ENCODE measurements at regions not wholly inside any gene's neighbourhood (a gene's known extent, or its start where the extent isn't known, plus 50 kb on each side); places are given as distances from the start of the nearest gene placed in this dataset.

DNA sequence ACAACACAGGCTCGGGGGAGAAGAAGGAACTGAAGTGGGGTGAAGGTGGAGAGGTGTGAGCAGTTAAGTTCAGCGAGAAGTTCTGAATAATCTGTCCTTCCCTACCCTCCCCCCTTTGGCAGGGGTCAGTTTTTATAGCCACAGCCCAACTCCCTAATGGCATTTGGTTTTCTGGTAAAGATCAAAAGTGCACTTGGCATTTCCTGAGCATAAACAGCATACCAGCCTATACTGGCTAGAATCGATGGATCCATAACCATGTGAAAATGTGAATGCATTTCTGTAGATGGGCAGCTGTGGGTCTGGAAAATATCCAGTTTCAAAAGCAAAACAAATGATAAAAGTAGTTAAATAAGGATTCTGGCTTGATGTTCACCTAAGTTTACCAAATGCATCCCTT, 410.9 kb downstream of the PLK2 start:
- Histone ChIP-seq H3K9ac (ENCODE audit: low read length) (no peak overlapping the region), H3K27me3 (ENCODE audit: control insufficient read depth, insufficient read depth, low read length) (no peaks in the 10 kb centered on the region), H3K27ac (ENCODE audit: low read depth, low read length) (no peak overlapping the region), H3K36me3 (ENCODE audit: control insufficient read depth, insufficient read depth, low read length) (no peaks in the 10 kb centered on the region), H3K9me3 (ENCODE audit: control insufficient read depth, insufficient read depth, low read depth, low read length) (no peaks in the 10 kb centered on the region), H3K4me1 (ENCODE audit: control insufficient read depth, insufficient read depth, low read length) (no peaks in the 10 kb centered on the region), H3K4me3 (ENCODE audit: low read depth, low read length) (no peak overlapping the region)

DNA sequence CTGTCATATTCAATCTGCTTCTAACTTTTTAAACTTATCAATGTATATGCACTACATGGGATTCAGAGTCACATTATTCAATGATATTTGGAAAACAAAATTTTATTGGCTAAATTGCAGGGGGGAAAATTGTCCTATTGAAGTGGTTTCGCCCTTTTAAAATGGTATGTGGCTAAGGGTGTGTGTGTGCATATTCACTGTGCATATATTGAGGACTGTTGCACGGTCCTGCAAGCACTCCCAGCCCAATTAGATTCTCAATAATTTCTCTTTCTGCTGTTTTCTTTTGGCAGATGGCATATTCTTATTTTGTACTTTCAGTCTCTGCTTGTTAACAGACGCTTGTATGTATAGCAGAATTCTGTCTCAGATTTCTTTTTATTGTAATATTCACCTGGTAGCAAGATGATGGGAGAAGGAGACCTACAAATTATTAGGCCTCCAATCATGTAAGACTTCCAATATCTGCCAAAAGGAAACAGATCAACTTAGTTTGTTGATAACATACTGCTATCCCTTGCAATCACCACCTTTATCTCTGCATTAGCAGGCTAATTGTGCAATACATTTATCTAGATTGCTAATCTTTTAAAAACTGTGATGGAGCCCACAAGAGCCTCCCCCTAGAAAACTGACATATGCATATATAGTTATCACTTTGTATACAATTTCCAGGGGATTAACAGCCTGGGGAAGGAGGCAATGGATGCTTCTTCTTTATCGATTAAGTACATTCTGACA, 411.5 kb downstream of the PLK2 start:
- Histone ChIP-seq H3K4me1 (ENCODE audit: control insufficient read depth, insufficient read depth, low read length) (no peaks in the 10 kb centered on the region; the same call in 1 of the 2 replicates), H3K27ac (ENCODE audit: low read depth, low read length) (no peak overlapping the region), H3K4me3 (ENCODE audit: low read depth, low read length) (no peak overlapping the region), H3K36me3 (ENCODE audit: control insufficient read depth, insufficient read depth, low read length) (no peaks in the 10 kb centered on the region), H3K9ac (ENCODE audit: low read length) (no peak overlapping the region), H3K9me3 (ENCODE audit: control insufficient read depth, insufficient read depth, low read depth, low read length) (no peaks in the 10 kb centered on the region), H3K27me3 (ENCODE audit: control insufficient read depth, insufficient read depth, low read length) (no peaks in the 10 kb centered on the region)

DNA sequence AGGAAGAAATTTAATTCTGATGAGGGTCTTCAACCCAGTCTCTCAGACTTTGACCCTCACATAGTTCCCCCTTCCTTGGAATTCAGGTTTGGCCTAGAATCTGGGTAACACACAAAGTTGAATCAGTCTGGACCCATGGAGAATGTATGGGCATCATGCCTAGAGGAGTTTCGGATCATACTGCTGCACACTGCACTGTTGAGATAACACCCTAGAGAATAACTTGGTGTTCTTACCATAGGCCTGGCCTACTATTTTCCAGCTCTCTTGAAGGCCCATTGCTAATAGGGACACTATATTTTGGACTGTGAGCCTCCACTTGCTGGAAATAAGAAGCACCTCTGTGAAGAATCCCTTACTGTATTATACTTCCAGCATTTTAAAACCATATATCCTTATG, 413.5 kb downstream of the PLK2 start:
- no peaks in the 10 kb centered on the region for H3K9me3 ChIP-seq (ENCODE audit: control insufficient read depth, insufficient read depth, low read depth, low read length)
- no peaks in the 10 kb centered on the region for H3K36me3 ChIP-seq (ENCODE audit: control insufficient read depth, insufficient read depth, low read length)
- no peaks in the 10 kb centered on the region; the same call in 1 of the 2 replicates for H3K4me1 ChIP-seq (ENCODE audit: control insufficient read depth, insufficient read depth, low read length)
- H3K27me3 ChIP-seq (ENCODE audit: control insufficient read depth, insufficient read depth, low read length) = no peaks in the 10 kb centered on the region
- no peak overlapping the region for H3K9ac ChIP-seq (ENCODE audit: low read length)
- no peak overlapping the region for H3K4me3 ChIP-seq (ENCODE audit: low read depth, low read length)
- H3K27ac ChIP-seq (ENCODE audit: low read depth, low read length) = no peak overlapping the region

DNA sequence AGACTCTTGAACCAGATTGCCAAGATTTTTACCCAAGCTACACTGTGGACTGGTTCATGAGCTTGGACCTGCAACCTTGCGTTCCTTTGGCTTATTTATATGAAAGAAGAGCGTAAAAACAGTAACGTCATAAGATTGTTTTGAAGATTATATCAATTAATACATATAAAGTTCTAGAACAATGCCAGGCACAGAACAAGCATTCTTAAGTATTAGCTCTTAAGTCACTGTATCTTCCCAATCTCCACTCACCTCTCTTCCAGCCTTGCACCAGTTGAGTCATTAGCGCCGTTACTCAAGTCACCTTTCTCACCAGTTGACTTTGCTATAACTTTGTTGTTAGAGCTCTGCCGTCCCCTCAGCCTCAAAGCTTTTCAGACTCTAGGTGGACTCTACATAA, 415.7 kb downstream of the PLK2 start:
- Histone ChIP-seq H3K9ac (ENCODE audit: low read length) (no peak overlapping the region), H3K4me1 (ENCODE audit: control insufficient read depth, insufficient read depth, low read length) (no peaks in the 10 kb centered on the region; the same call in 1 of the 2 replicates), H3K9me3 (ENCODE audit: control insufficient read depth, insufficient read depth, low read depth, low read length) (no peaks in the 10 kb centered on the region), H3K36me3 (ENCODE audit: control insufficient read depth, insufficient read depth, low read length) (no peaks in the 10 kb centered on the region), H3K4me3 (ENCODE audit: low read depth, low read length) (no peak overlapping the region), H3K27me3 (ENCODE audit: control insufficient read depth, insufficient read depth, low read length) (no peaks in the 10 kb centered on the region), H3K27ac (ENCODE audit: low read depth, low read length) (no peak overlapping the region)

DNA sequence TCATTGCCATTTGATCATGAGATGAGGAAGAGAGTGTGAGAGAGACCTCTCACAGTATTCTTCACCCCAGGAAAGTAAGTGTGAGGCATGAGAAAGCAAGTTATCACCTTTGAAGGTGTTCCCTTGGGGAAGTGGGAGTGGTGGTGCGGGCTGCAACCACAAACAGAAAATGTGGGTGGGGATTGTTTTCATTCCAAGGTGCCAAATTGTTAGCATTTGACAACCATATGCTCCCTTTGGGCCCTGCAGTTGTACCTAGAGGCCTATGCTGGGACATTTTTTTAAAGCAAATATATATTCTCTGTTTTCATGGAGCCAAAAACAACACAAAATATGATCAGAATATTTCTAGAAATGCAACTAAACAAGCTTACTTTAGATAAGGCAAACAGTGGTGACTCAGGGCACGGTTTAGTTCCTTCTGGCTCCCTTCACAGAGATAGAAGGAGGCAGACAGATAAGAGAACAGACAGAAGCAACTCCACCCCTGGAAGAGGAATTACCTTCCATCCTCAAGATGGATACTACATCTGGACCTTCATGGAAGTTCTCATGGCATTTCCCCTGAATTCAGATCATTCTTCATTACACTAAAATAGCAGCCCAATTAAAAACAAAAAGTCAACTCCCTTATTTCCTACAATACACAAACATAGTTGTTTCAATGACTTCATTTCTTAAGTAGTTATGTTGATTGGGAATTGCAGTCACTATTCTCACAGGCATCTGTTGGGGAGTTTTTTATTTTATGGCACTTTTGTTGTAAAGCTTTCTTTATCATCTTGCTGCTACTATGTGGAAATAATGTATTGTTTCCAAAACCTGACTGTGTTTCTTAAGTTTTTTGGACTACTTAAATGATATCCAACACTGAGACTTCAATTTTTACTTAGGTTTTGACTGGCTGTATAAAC, 416.6 kb downstream of the PLK2 start:
- H3K27ac ChIP-seq (ENCODE audit: low read depth, low read length) = no peak overlapping the region
- H3K36me3 ChIP-seq (ENCODE audit: control insufficient read depth, insufficient read depth, low read length) = no peaks in the 10 kb centered on the region
- no peak overlapping the region for H3K9ac ChIP-seq (ENCODE audit: low read length)
- no peaks in the 10 kb centered on the region for H3K9me3 ChIP-seq (ENCODE audit: control insufficient read depth, insufficient read depth, low read depth, low read length)
- H3K27me3 ChIP-seq (ENCODE audit: control insufficient read depth, insufficient read depth, low read length) = no peaks in the 10 kb centered on the region
- H3K4me3 ChIP-seq (ENCODE audit: low read depth, low read length) = no peak overlapping the region
- no peaks in the 10 kb centered on the region; the same call in 1 of the 2 replicates for H3K4me1 ChIP-seq (ENCODE audit: control insufficient read depth, insufficient read depth, low read length)

DNA sequence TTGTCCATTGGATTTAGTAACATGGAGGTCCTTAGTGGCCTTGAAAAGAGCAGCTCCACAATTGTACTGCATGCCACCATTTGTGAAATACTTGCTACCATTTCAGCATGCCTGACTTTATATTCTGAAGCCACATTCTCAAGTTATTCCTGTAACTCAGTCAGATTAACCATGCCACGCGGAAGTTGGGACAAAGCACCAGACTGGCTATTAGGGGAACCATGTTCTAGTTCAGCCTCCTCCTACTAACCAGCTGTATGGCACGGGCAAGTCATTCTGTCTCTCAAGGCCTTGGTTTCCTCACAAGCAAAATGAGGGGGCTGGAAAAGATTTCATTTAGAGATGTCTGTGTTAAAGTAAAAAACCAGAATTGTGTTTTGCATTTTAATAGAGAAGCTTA, 418.0 kb downstream of the PLK2 start:
- Histone ChIP-seq H3K36me3 (ENCODE audit: control insufficient read depth, insufficient read depth, low read length) (no peaks in the 10 kb centered on the region), H3K4me1 (ENCODE audit: control insufficient read depth, insufficient read depth, low read length) (no peaks in the 10 kb centered on the region; the same call in 1 of the 2 replicates), H3K9me3 (ENCODE audit: control insufficient read depth, insufficient read depth, low read depth, low read length) (no peaks in the 10 kb centered on the region), H3K9ac (ENCODE audit: low read length) (no peak overlapping the region), H3K27ac (ENCODE audit: low read depth, low read length) (no peak overlapping the region), H3K27me3 (ENCODE audit: control insufficient read depth, insufficient read depth, low read length) (no peaks in the 10 kb centered on the region), H3K4me3 (ENCODE audit: low read depth, low read length) (no peak overlapping the region)

DNA sequence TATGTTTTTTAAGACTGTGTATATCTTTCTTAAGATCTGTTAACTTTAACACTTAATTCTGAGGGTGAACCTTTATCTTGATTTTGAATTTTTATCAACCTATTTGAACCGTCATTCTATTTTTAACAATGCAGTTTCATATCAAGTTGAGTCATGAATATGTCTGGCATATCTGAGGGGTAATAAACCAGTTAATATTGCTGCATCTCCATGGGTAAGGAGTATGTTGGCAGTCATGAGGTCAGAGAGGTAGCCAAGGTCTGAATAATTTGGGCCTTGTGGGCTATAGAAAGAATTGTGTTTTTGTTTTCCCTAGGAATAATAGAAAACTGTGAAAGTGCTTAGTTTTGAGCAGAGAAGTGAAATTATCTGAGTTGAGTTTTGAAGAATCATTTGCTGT, 419.0 kb downstream of the PLK2 start:
- H3K9me3 ChIP-seq (ENCODE audit: control insufficient read depth, insufficient read depth, low read depth, low read length) = no peaks in the 10 kb centered on the region
- H3K4me3 ChIP-seq (ENCODE audit: low read depth, low read length) = no peak overlapping the region
- no peaks in the 10 kb centered on the region; the same call in 1 of the 2 replicates for H3K4me1 ChIP-seq (ENCODE audit: control insufficient read depth, insufficient read depth, low read length)
- no peak overlapping the region for H3K9ac ChIP-seq (ENCODE audit: low read length)
- no peak overlapping the region for H3K27ac ChIP-seq (ENCODE audit: low read depth, low read length)
- no peaks in the 10 kb centered on the region for H3K27me3 ChIP-seq (ENCODE audit: control insufficient read depth, insufficient read depth, low read length)
- no peaks in the 10 kb centered on the region for H3K36me3 ChIP-seq (ENCODE audit: control insufficient read depth, insufficient read depth, low read length)

DNA sequence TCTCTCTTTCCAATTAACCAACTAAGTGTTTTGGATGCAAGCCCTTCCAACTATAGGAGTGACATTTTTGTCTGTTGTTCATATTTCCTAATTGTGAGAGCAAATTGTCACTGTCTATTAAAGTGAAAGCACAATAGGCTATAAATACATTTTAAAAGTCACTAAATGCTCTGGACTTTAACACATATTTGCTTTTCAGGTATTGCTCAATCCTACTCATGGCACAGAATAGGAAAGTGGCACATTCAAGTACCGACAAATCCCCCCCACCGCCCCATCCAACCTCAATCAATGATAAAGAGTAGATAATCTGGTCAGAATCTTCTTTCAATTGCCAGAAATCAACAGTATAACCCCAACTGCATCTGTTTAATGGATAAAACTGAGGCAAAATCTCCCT, 419.8 kb downstream of the PLK2 start:
- no peak overlapping the region for H3K27ac ChIP-seq (ENCODE audit: low read depth, low read length)
- no peaks in the 10 kb centered on the region for H3K9me3 ChIP-seq (ENCODE audit: control insufficient read depth, insufficient read depth, low read depth, low read length)
- H3K36me3 ChIP-seq (ENCODE audit: control insufficient read depth, insufficient read depth, low read length) = no peaks in the 10 kb centered on the region
- H3K4me3 ChIP-seq (ENCODE audit: low read depth, low read length) = no peak overlapping the region
- H3K27me3 ChIP-seq (ENCODE audit: control insufficient read depth, insufficient read depth, low read length) = no peaks in the 10 kb centered on the region
- no peaks in the 10 kb centered on the region; the same call in 1 of the 2 replicates for H3K4me1 ChIP-seq (ENCODE audit: control insufficient read depth, insufficient read depth, low read length)
- H3K9ac ChIP-seq (ENCODE audit: low read length) = no peak overlapping the region

DNA sequence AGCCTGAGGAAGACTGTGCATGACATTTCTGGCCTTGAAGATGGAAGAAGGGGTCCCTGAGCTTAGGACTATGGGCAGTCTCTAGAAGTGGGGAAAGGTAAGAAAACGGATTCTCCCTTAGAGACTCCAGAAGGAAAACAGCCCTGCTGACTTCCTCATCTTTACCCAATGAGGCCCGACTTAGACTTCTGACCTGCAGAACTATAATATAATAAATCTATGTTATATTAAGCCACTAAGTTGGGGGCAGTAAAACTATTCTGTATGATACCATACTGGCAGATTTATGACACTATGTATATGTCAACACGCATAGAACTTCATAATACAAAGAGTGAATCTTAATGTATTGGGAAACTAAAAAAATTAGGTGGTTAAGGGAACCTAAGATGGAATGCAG, 422.0 kb downstream of the PLK2 start:
- H3K4me3 ChIP-seq (ENCODE audit: low read depth, low read length) = no peak overlapping the region
- no peaks in the 10 kb centered on the region for H3K27me3 ChIP-seq (ENCODE audit: control insufficient read depth, insufficient read depth, low read length)
- no peak overlapping the region for H3K9ac ChIP-seq (ENCODE audit: low read length)
- no peak overlapping the region for H3K27ac ChIP-seq (ENCODE audit: low read depth, low read length)
- H3K36me3 ChIP-seq (ENCODE audit: control insufficient read depth, insufficient read depth, low read length) = no peaks in the 10 kb centered on the region
- H3K9me3 ChIP-seq (ENCODE audit: control insufficient read depth, insufficient read depth, low read depth, low read length) = no peaks in the 10 kb centered on the region
- no peaks in the 10 kb centered on the region; the same call in 1 of the 2 replicates for H3K4me1 ChIP-seq (ENCODE audit: control insufficient read depth, insufficient read depth, low read length)

DNA sequence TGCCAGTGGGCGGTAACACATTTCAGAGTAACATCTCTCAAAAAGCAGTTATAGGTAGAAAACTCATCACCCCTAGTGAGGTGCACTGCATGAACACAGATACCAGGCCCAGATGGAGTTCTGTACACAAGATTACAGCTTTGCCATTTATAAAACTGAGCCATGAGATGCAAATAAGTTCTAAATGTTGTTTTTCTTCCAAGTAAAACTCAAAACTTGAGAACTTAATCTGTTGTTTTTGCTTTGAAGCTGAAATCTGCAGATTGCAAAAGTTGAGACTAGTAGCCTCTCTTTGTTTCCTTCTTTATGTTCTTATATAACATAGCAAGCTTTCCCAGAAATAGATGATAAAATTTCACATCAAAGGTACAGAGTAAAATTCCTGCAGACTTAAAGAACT, 434.1 kb downstream of the PLK2 start:
- H3K9me3 ChIP-seq (ENCODE audit: control insufficient read depth, insufficient read depth, low read depth, low read length) = no peaks in the 10 kb centered on the region
- no peaks in the 10 kb centered on the region for H3K4me1 ChIP-seq (ENCODE audit: control insufficient read depth, insufficient read depth, low read length)
- no peak overlapping the region for H3K9ac ChIP-seq (ENCODE audit: low read length)
- H3K36me3 ChIP-seq (ENCODE audit: control insufficient read depth, insufficient read depth, low read length) = no peaks in the 10 kb centered on the region
- H3K27me3 ChIP-seq (ENCODE audit: control insufficient read depth, insufficient read depth, low read length) = no peaks in the 10 kb centered on the region
- no peak overlapping the region for H3K4me3 ChIP-seq (ENCODE audit: low read depth, low read length)
- no peak overlapping the region for H3K27ac ChIP-seq (ENCODE audit: low read depth, low read length)

DNA sequence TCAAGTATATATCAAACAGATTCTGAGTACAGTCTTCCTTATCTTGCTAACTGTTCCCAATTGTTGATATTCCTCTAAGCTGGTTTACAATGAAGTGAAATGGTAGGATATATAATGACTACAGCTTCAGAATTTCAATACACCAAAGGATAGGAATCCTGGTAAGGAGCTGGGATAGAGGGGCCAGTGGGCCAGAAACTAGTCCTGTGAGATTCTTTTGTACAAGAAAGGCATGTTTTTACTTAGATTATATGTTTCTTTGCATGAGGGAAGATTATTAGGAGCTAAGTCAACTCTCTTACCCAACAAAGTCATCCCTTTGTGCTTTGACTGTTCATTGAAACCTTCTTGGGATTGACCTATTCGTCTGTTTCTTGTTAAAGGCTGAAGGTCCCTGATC, 435.7 kb downstream of the PLK2 start:
- Histone ChIP-seq H3K9me3 (ENCODE audit: control insufficient read depth, insufficient read depth, low read depth, low read length) (no peaks in the 10 kb centered on the region), H3K27ac (ENCODE audit: low read depth, low read length) (no peak overlapping the region), H3K9ac (ENCODE audit: low read length) (no peak overlapping the region), H3K4me1 (ENCODE audit: control insufficient read depth, insufficient read depth, low read length) (no peaks in the 10 kb centered on the region), H3K36me3 (ENCODE audit: control insufficient read depth, insufficient read depth, low read length) (no peaks in the 10 kb centered on the region), H3K4me3 (ENCODE audit: low read depth, low read length) (no peak overlapping the region), H3K27me3 (ENCODE audit: control insufficient read depth, insufficient read depth, low read length) (no peaks in the 10 kb centered on the region)
